ENCODE measurements at regions not wholly inside any gene's neighbourhood (a gene's known extent, or its start where the extent isn't known, plus 50 kb on each side); places are given as distances from the start of the nearest gene placed in this dataset.
A peak's percentile ranks its signal among the peaks of the same experiment; 100 is the strongest.
"Not testable (repeated sequence)": the region's sequence is repeated elsewhere in the genome, so short reads cannot be mapped to it uniquely, and the experiment has no call there.

DNA sequence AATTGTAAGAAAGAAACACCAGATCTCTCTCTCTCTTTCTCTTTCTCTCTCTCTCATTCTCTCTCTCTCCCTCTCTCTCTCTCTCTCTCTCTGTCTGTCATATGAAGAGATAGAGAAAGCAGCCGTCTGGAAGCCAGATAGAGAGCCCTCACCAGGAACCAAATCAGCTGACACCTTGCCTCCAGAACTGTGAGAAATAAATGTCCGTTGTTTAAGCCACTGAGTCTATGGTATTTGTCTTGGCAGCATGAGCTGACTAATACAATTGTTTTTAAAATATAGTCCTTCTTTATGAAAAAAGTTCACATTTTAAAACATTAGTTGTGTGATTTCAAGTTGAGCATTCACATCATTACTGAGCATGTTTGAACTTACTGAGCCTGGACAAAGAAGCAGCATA, 275.6 kb downstream of the CETN3 start:
- DNase-seq (ENCODE audit: low spot score), result no peak

- no peak for DNase-seq (ENCODE audit: low spot score)
Measured at GRCh38 chr5:90131383-90132133, 278.0 kb downstream of the CETN3 start.

DNA sequence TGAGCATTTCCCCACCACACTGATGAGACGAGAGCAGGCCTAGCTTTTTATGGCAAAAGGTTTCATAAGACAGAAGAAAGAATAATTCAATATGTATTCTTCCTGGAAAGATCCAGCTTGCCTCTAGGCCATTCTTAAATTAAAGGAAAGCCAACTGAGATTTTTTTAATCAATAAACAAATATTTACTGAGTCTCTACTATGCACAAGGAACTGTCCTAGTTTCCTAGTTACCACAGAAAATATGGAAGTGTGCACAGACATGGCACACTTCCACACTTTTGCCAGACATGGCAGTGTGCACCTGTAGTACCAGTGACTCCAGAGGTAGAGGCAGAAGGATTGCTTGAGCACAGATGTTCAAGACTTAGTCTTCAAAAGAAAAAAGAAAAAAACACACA, 281.0 kb downstream of the CETN3 start:
- no peak for DNase-seq (ENCODE audit: low spot score)

- no peak for DNase-seq (ENCODE audit: low spot score)
Measured at GRCh38 chr5:90119531-90119971, 290.0 kb downstream of the CETN3 start.

DNA sequence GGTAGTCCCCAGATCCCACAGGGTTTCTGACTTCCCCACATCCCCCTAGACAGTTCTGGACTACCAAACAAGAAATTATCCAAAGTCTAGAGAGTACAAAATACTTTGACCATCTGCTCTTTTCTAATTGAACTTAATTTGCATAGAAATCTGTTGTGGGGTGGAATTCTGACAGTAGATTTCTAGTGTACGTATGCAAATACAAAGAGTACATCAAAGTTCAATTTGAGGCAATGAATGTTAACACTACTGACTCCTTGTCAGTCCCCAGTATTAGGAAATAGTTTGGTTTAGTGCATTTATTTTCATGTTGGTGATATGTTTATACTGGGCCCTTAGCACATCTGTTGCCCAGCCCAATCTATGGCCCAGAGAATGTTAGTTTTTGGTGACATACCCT, 292.6 kb downstream of the CETN3 start:
- no peak for DNase-seq (ENCODE audit: low spot score)

- no peak for DNase-seq (ENCODE audit: low spot score)
Measured at GRCh38 chr5:90113108-90113507, 296.4 kb downstream of the CETN3 start.

- DNase-seq (ENCODE audit: low spot score), result no peak
Measured at GRCh38 chr5:90112033-90112692, 297.4 kb downstream of the CETN3 start.

- DNase-seq (ENCODE audit: low spot score), result no peak
Measured at GRCh38 chr5:90111364-90112032, 298.1 kb downstream of the CETN3 start.

DNA sequence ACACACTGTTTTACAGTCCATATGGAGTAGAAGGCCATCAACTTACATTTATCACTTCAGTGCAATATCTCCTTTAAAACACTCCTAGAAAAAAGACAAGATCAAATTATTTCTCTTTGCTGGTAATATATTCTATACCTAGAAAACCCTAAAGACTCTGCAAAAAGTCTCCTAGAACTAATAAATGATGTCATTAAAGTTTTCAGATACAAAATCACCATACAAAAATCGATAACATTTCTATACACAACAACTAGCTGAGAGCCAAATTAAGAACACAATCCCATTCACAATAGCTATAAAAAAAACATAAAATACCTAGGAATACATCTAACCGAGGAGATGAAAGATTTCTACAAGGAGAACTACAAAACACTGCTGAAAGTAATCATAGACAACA, 300.3 kb downstream of the CETN3 start:
- no peak for DNase-seq (ENCODE audit: low spot score)

DNA sequence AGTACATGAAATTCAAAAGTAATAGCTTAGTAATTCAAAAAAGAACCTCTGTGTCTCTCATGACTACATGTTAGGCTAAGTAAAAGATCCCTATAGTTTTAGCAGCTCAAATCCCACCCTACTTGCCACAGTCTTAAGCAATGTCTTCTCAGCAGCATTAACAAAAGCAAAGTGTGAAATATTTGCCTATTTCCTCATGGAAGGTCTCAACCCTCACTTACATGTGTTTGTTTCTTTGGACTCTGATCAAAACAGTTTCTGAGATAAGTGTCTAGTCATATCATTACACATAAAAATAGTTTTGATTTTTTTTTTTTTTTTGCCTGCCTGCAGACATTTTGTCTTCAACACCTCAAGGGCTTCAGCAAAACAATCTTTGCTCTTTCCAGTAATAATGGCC, 310.5 kb downstream of the CETN3 start:
- no peak for DNase-seq (ENCODE audit: low spot score)

DNA sequence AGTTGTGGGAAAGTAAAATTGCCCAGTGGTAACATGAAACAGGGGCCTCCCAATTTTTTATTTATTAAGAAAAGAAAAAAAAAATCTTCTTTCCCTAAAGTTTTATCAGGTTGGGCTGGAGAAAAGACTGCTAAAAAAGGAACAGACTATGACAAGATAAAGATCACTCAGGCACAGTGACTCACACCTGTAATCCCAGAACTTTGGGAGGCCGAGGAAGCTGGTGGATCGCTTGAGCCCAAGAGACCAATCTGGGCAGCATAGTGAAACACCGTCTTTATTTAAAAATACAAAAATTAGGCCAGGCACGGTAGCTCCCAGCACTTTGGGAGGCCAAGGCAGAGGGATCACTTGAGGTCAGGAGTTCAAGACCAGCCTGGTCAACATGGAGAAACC, 312.5 kb downstream of the CETN3 start:
- DNase-seq (ENCODE audit: low spot score), result no peak

- no peak for DNase-seq (ENCODE audit: low spot score)
Measured at GRCh38 chr5:90096415-90097081, 313.0 kb downstream of the CETN3 start.

GRCh38 chr5:90095292-90096060, 314.1 kb downstream of the CETN3 start:
- no peak for DNase-seq (ENCODE audit: low spot score)

GRCh38 chr5:90093751-90094485, 315.6 kb downstream of the CETN3 start:
- no peak for DNase-seq (ENCODE audit: low spot score)

DNA sequence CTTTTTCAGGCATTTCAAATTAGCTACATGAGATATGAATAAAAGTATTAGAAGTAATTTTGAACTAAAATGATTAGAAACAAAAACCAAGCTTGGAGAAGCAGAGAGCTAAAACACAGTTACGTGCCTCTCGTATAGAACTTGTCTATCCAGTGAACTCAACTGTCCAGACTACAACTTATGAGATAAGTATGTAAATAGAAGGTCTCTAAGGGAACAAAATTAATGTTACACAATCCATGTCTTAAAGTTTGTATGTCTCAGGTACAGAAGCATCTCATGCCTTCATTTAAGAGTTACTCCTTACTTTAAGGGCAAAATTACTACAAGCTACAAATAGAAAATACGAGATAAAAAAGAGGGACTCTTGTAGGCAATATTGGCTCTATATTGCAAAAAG, 316.8 kb downstream of the CETN3 start:
- DNase-seq (ENCODE audit: low spot score), result no peak

DNA sequence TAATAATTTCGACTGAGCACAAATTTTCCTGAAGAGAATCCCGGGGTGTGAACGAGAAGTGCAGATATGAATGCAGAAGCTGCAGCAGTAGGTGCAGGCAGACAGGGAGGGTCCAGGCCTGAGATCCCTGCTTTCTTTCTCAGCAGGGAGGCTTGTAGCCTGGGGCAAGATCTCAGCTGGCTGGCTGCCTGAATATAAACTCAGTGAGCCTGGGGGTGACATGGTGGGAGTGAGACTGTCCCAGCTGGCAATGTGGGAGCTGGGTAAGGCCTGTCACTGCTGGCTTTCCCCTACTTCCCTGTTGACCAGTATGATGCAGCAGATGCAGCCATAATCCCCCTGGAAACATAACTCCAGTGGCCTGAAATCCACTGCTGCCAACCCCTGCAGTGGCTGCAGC, 325.2 kb downstream of the CETN3 start:
- no peak for DNase-seq (ENCODE audit: low spot score)

DNA sequence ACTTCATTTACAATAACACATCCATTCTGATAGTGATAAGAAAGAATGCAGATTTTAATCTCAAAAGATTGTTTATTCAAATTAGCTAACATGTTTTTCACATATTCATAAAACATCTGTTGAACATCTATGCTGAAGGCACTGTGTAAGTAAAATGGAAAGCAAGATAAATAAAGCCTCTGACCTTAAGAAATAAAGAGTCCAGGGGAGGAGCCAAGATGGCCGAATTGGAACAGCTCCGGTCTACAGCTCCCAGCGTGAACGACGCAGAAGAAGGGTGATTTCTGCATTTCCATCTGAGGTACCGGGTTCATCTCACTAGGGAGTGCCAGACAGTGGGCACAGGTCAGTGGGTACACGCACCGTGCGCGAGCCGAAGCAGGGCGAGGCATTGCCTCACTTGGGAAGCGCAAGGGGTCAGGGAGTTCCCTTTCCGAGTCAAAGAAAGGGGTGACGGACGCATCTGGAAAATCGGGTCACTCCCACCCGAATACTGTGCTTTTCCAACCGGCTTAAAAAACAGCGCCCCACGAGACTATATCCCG, 336.5 kb downstream of the CETN3 start:
- not testable (repeated sequence) for DNase-seq (ENCODE audit: low spot score)

DNA sequence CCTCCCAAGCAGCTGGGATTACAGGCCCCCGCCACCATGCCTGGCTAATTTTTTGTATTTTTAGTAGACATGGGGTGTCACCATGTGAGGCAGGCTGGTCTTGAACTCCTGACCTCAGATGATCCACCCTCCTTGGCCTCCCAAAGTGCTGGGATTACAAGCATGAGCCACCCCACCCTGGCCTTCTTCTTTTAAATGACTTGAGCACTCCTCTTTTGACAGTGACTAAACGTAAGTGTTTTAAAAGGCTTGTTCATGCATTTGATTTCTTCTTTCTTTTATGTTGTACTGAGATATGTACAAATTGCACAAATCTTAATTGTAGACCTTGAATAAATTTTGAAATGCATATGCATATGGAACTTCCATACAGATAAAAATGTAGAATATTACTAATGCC, 337.9 kb downstream of the CETN3 start:
- no peak for DNase-seq (ENCODE audit: low spot score)

- DNase-seq (ENCODE audit: low spot score), result peak; percentile 7
Measured at GRCh38 chr5:90071066-90071465, 338.5 kb downstream of the CETN3 start.

- DNase-seq (ENCODE audit: low spot score), result no peak
Measured at GRCh38 chr5:90066920-90067319, 342.6 kb downstream of the CETN3 start.

All from HuH-7 (cell line).